ENCODE measurements at regions not wholly inside any gene's neighbourhood (a gene's known extent, or its start where the extent isn't known, plus 50 kb on each side); places are given as distances from the start of the nearest gene placed in this dataset.

DNA sequence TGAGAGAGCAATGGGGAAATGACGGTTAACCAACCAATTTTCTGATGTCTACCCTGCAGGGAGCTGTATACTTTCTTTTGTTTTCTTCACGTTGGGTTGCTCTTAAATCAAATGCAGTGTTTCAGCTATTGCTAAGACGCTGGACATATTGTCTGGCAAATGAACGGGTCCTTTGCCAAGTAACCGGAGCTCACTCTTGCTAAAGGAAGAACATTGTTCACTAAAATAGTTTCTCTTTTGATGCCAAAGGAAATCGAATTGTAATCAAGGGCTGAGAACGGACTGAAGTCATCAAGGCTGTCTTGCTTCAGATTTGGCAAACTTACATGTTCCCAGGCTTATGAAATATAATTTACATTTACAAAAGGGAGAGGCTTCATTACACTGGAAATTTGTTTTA lies 142.3 kb upstream of the ARGLU1 start:
- Mint-ChIP-seq H3K27me3 (ENCODE audit: low read depth) (no peaks in the 10 kb centered on the region), H3K36me3 (ENCODE audit: insufficient read depth in 1 of 3, low read depth in 3 of 3) (no peaks in the 10 kb centered on the region), H3K4me3 (no peak overlapping the region), H3K9me3 (no peaks in the 10 kb centered on the region), H3K27ac (no peak overlapping the region), H3K4me1 (peaks cover 14 to 21% of the 10 kb centered on the region in 2 experiments)
- H2BK120ac ChIP-seq (ENCODE audit: low read depth, low read length, poor library complexity, severe bottlenecking) = no peak overlapping the region
- no peaks in the 10 kb centered on the region for H3K23me2 ChIP-seq (ENCODE audit: insufficient read length, low read depth, low read length, poor library complexity, severe bottlenecking)
- no peaks in the 10 kb centered on the region for H3K27me3 ChIP-seq (ENCODE audit: insufficient read depth, low read length)
- H3K4me2 ChIP-seq (ENCODE audit: insufficient read depth, insufficient read length, low read length) = no peak overlapping the region
- DNase-seq = no peak
- no peak overlapping the region for H3K14ac ChIP-seq (ENCODE audit: insufficient read depth, low read length)
- no peak overlapping the region for H3T11ph ChIP-seq (ENCODE audit: low read length)
- H3K4ac ChIP-seq (ENCODE audit: low read depth, low read length) = no peak overlapping the region
- H3K23ac ChIP-seq (ENCODE audit: insufficient read length, low read depth, low read length) = no peak overlapping the region
- no peak overlapping the region for H2BK5ac ChIP-seq (ENCODE audit: insufficient read length, low read length)
- H4K5ac ChIP-seq (ENCODE audit: insufficient read length, low read depth, low read length) = no peak overlapping the region
- H3K18ac ChIP-seq (ENCODE audit: insufficient read length, low read depth, low read length) = no peak overlapping the region
- H4K20me1 ChIP-seq (ENCODE audit: control insufficient read depth, insufficient read depth, insufficient read length) = no peaks in the 10 kb centered on the region
- no peak overlapping the region for H3K56ac ChIP-seq (ENCODE audit: insufficient read length, low read depth, low read length)
- WGBS (ENCODE audit: extremely low coverage, insufficient read length, low lambda C conversion rate) = no CpG with 5 or more reads among the region's 7 CpGs
- TF ChIP-seq, protein P1, sequence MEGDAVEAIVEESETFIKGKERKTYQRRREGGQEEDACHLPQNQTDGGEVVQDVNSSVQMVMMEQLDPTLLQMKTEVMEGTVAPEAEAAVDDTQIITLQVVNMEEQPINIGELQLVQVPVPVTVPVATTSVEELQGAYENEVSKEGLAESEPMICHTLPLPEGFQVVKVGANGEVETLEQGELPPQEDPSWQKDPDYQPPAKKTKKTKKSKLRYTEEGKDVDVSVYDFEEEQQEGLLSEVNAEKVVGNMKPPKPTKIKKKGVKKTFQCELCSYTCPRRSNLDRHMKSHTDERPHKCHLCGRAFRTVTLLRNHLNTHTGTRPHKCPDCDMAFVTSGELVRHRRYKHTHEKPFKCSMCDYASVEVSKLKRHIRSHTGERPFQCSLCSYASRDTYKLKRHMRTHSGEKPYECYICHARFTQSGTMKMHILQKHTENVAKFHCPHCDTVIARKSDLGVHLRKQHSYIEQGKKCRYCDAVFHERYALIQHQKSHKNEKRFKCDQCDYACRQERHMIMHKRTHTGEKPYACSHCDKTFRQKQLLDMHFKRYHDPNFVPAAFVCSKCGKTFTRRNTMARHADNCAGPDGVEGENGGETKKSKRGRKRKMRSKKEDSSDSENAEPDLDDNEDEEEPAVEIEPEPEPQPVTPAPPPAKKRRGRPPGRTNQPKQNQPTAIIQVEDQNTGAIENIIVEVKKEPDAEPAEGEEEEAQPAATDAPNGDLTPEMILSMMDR (conservative IDR thresholded peaks at IDR 0.05) = no peak
- no peak overlapping the region for H3K27ac ChIP-seq (ENCODE audit: insufficient read length, low read depth, low read length)
- H3K79me1 ChIP-seq (ENCODE audit: insufficient read depth, low read depth, low read length, poor library complexity, severe bottlenecking) = no peaks in the 10 kb centered on the region
- H3K4me1 ChIP-seq (ENCODE audit: insufficient read depth, low read length) = no peaks in the 10 kb centered on the region; the same call in 1 of the 2 replicates
- no peak overlapping the region for H2BK15ac ChIP-seq (ENCODE audit: low read depth, low read length)
- H2AFZ ChIP-seq (ENCODE audit: low read length) = no peak overlapping the region
- H2BK12ac ChIP-seq (ENCODE audit: insufficient read length, low read depth, low read length) = no peak overlapping the region
- no peaks in the 10 kb centered on the region for H3K79me2 ChIP-seq (ENCODE audit: insufficient read depth, low read length)
- no peak overlapping the region for H2AK5ac ChIP-seq (ENCODE audit: insufficient read length, low read length)
- H4K8ac ChIP-seq (replicated peaks; ENCODE audit: insufficient read length, low read depth, low read length) = no peak overlapping the region
- H4K91ac ChIP-seq (ENCODE audit: insufficient read length, low read depth, low read length) = no peak overlapping the region
- H2BK20ac ChIP-seq (ENCODE audit: low read depth, low read length, poor library complexity, severe bottlenecking) = no peak overlapping the region
- no peaks in the 10 kb centered on the region for H3K9me3 ChIP-seq (ENCODE audit: control insufficient read depth, low read depth, low read length)
- H3K9ac ChIP-seq (ENCODE audit: extremely low read depth, insufficient read length, low read length) = no peak overlapping the region

Data from H9 (cell line).